AG10803 (cell line): ENCODE measurements at regions not wholly inside any gene's neighbourhood (a gene's known extent, or its start where the extent isn't known, plus 50 kb on each side); places are given as distances from the start of the nearest gene placed in this dataset.

Experiments used
- DNase-seq: peaks from one replicate; pipeline ENCODE4 v3.0.0; 2010; ENCODE audit warnings: low read depth
- H3K4me3 ChIP-seq: 2 replicates; pipeline ENCODE4 v1.5.1; 2011; ENCODE audit warnings: mild to moderate bottlenecking, low read length, control low read depth
- TF ChIP-seq, protein P1 (sequence below): conservative IDR thresholded peaks from 2 replicates; pipeline ENCODE4 v1.5.1; 2011; ENCODE audit warnings: mild to moderate bottlenecking, low read length, control low read depth, inconsistent platforms

DNA sequence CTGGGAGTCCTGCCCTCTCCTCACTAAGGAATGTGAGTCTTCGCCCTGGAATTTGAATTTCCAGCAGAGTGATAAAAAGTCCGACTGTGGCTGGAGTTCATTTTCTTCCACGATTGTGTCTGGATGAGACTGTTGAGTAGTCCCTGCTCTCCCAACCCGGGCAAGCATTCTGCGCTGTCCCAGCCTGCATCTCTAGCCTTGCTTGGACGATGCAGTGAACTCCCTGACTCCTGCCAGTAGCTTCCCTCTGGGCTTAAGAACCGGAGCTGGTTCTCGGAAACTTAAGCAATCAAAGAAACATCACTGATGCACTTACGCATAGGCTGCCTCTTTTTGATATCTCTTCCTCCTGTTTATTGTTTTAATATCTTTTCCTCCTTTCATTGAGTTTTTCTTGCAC is 116.0 kb upstream of the FZD8 start:
- DNase-seq: no peak
- H3K4me3 ChIP-seq: no peak overlapping the region
- TF ChIP-seq, protein P1, sequence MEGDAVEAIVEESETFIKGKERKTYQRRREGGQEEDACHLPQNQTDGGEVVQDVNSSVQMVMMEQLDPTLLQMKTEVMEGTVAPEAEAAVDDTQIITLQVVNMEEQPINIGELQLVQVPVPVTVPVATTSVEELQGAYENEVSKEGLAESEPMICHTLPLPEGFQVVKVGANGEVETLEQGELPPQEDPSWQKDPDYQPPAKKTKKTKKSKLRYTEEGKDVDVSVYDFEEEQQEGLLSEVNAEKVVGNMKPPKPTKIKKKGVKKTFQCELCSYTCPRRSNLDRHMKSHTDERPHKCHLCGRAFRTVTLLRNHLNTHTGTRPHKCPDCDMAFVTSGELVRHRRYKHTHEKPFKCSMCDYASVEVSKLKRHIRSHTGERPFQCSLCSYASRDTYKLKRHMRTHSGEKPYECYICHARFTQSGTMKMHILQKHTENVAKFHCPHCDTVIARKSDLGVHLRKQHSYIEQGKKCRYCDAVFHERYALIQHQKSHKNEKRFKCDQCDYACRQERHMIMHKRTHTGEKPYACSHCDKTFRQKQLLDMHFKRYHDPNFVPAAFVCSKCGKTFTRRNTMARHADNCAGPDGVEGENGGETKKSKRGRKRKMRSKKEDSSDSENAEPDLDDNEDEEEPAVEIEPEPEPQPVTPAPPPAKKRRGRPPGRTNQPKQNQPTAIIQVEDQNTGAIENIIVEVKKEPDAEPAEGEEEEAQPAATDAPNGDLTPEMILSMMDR: no peak

DNA sequence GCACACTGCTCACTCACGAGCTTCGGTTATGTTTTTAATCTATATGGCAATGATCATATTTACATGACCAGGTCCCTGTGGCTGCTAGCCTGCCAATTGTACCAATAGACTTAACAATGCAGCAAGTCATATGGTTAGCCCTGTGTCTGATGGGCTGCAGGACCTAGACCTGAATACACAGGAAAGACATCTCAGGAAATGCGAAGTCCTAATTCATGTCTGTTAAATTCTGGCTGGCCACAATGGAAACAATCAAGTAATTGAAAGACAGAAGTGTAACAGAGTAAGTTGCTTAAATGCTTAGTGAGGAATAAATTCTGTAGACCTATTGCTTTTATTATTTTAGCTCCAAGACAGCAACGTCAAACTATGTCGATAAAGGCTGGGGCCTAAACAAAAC is 112.4 kb upstream of the FZD8 start:
- DNase-seq: no peak
- no peak overlapping the region for H3K4me3 ChIP-seq
- TF ChIP-seq, protein P1: no peak

DNA sequence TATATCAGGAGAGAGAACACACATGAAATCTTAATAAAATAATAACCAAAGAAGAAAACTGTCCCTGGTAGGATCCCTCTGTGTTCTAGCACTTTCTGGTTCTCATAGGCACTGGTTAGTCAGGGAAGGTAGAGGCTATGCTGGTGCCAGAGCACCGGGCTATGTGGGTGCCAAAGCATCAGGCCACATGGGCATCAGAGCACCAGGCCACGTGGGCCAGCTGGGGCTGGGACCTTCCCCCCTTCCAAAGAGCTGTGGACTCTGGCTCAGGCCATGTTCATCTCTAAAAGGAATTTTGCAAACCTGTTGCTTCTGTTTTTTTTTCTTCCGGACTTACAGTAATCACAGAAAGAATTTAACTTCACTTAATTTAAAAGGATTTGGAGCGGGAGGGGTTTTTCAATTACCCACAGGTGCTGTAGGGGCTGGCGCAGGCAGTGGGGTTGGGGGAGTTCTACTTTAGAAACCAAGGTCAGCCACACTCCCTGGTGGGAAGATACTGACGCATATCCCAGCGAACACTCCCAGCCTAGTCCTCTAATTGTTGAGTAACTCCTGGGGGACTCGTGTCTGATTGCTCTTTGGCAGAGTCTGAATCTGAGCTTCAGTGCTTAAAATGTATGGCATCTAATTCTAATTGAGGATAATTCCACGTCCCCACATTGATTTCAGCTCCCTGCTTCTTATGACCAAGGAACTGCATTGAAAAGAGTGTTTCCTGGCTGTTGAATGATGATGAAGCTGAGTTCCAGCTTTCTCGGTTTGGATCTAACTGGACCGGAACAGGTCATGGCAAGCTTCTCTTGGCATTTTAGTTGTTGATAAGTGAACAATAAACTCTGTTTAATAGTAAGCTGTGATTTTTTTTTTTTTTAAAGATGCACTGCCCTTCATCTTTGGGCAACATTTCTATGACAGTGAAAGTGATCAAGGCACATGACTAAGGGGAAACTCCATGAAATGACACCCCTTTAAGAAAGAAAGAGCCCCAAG is 110.7 kb upstream of the FZD8 start:
- peak; percentile 13 for DNase-seq
- no peak overlapping the region for H3K4me3 ChIP-seq
- TF ChIP-seq, protein P1: no peak

DNA sequence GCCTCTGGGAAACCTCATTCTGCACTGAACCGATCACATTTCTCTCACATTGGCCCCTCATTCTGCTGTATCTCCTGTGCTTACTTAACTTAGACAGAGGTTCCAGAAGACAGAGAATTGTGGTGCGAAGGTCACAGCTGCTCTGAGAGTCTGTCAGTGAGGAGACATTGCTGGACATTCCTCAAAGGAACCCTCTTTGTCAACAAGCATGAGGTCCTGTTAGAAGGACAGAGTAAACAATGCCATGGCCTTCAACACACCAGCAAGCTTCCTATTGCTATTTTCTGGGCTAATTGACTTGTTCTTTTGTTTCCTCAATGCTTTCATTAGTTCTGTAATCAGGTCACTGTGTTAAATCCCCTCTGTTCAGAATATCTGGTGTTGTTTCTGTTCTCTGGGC is 109.3 kb upstream of the FZD8 start:
- no peak for DNase-seq
- no peak overlapping the region for H3K4me3 ChIP-seq
- TF ChIP-seq, protein P1: no peak

DNA sequence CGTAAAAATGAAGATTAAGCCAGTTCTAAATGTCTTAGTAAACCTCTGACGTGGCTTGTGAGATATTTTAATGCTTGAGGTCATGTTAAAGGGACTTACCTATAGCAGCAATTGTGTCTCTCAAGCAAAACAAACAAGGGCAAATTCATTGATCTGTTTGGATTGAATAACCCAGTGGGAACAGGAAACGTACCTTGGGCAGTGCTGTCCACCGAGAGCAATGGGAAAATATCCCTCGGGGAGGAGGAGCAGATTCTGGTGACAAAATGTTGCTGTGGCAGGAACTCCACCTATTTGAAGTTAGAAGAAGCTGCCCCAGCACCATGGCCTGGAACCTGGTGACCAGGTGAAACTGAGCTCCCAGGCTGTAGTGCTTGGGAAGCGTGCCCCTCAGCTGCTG is 107.1 kb upstream of the FZD8 start:
- no peak for DNase-seq
- TF ChIP-seq, protein P1: no peak
- H3K4me3 ChIP-seq: no peak overlapping the region

DNA sequence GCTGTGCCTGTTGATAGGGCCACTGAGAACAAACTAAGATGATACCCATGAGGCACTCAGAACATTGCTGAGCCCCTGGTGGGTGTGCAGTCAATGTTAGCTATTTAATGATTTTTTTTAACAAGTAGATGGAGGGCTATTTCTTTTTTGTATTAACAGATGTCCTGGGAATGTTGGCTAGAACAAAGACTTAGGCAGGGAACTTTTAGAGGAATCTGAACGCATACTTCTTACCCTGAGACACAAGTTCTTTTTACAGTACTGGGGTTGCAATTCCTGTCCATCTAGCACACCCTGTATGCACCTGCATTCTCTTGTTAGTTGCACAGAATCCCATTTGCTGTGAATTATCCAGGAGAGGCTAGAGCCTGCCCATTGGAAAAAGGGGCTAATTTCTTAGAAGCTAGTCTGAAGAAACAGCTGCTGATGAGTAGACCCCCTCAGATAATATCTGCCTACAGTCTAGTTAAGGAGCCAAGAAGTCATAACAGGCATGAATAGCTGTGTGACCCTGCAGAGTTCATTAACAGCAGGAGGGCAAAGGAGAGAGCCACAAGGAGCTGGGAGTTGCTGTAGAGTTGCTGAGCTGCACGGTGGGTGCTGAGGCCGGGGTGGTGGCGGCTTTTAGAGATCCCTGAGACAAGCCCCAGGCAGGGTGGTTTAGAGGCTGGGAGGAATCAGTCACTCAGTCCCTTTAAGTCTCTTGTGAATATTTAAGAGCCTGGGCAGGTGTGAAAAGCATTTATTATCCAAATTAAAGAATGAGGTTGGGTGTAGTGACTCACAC is 103.7 kb upstream of the FZD8 start:
- DNase-seq: no peak
- no peak overlapping the region for H3K4me3 ChIP-seq
- TF ChIP-seq, protein P1: no peak
